GM12878 (cell line): ENCODE measurements at regions not wholly inside any gene's neighbourhood (a gene's known extent, or its start where the extent isn't known, plus 50 kb on each side); places are given as distances from the start of the nearest gene placed in this dataset.

Source experiments
- BCL11A ChIP-seq: IDR thresholded peaks from 2 replicates; pipeline ENCODE4 v1.6.1; 2011; ENCODE audit warnings: low read depth, low read length
- CTCF ChIP-seq, 3 experiments: IDR thresholded peaks in 2 of 3; conservative IDR thresholded peaks in 1 of 3; 2 replicates each; pipeline ENCODE4 v1.5.1; 2011; ENCODE audit warnings: low read depth in 3 of 3, low read length in 3 of 3, mild to moderate bottlenecking in 3 of 3, control low read depth in 2 of 3, moderate library complexity in 2 of 3, inconsistent platforms in 1 of 3, mixed read lengths in 1 of 3; ENCODE audit not compliant: control insufficient read depth in 2 of 3, insufficient read depth in 1 of 3; ENCODE audit errors: extremely low read depth in 1 of 3
- MAX ChIP-seq: IDR thresholded peaks from 2 replicates; pipeline ENCODE4 v1.6.1; 2012; ENCODE audit warnings: low read depth, low read length, improper control_type of control experiment
- RAD21 ChIP-seq: IDR thresholded peaks from 2 replicates; pipeline ENCODE4 v1.6.1; 2011; ENCODE audit warnings: mild to moderate bottlenecking, low read depth, low read length, moderate library complexity; ENCODE audit not compliant: insufficient read depth

GRCh38 chr16:51408357-51408756 lies 257.3 kb upstream of the SALL1 start:
- TF ChIP-seq BCL11A (no peak), MAX (no peak), CTCF (IDR thresholded peaks at IDR 0.05 in 2 of 3, conservative IDR thresholded peaks at IDR 0.05 in 1 of 3; ENCODE audit: control insufficient read depth in 2 of 3, extremely low read depth in 1 of 3, insufficient read depth in 1 of 3, low read depth in 3 of 3, low read length in 3 of 3) (no peak), RAD21 (no peak)
